Activated T-cell treated with anti-CD3 and anti-CD28 coated beads for 48 hours (primary cell): ENCODE measurements at regions not wholly inside any gene's neighbourhood (a gene's known extent, or its start where the extent isn't known, plus 50 kb on each side); places are given as distances from the start of the nearest gene placed in this dataset.

ENCODE experiments used
- DNase-seq: peaks from one replicate; pipeline ENCODE4 v3.0.0-alpha.2; 2020; ENCODE audit warnings: low read depth

DNA sequence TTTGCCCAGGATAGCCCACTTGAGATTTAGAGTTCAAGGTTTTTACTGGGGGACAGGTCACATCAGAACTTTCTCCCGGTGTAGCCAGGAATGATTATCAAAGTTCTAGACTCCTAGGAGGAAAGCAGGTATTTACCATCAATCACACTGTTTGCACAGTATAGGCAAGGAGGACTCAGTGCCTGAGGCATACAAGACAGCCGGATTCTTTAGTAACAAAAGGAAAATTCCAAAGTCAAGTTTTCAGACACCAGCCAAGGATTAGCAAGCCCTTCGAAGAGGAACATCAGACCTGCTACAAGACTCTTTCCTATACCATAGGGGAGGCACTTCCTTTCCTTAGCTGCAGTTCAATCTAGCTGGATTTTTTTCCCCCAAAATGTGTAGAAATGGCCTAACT lies 197.8 kb upstream of the USP25 start:
- no peak for DNase-seq

GRCh38 chr21:15533618-15534017 lies 196.2 kb upstream of the USP25 start:
- DNase-seq, result no peak

GRCh38 chr21:15534450-15534886 lies 195.3 kb upstream of the USP25 start:
- DNase-seq, result no peak

DNA sequence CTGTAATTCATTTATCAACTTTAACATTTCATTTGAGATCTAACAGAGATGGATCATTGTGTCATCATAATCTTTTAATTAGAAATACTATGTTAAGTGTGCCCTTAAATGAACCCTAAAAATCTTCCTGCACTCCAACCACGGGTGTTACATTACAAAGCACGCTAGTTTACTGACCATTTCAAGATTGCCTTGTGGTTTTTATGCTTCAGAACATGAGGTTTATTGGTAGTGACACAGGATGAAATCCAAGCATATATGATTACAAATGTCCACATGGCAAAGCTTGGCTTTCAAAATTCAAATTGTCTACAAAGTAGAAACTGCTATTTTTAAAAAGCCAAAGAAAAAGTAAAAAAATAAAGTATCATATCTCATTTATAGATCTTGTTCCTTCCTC lies 190.4 kb upstream of the USP25 start:
- DNase-seq, result no peak

DNA sequence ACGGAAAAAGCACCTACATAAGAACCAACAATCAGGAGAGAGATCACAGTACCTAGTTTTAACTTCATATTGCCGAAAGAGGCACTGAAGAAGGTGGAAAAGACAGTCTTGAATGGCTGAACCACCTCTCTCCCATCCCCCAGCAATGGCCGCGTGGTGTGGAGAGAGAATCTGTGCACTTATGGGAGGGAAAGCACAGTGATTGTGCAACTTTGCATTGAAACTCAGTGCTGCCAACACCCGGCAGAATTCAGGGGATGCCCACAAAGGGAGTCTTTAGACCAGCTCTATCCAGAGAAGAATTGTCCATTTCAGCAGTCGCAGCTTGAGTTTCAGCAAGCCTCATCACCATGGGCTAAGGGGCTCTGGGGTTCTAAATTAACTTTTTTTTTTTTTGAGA lies 186.3 kb upstream of the USP25 start:
- DNase-seq, result no peak

- no peak for DNase-seq
These were observed 180.1 kb upstream of the USP25 start for GRCh38 chr21:15549671-15550070.

- DNase-seq, result no peak
These were observed 176.8 kb upstream of the USP25 start for GRCh38 chr21:15552914-15553494.

- no peak for DNase-seq
These were observed 171.9 kb upstream of the USP25 start for GRCh38 chr21:15557925-15558324.

DNA sequence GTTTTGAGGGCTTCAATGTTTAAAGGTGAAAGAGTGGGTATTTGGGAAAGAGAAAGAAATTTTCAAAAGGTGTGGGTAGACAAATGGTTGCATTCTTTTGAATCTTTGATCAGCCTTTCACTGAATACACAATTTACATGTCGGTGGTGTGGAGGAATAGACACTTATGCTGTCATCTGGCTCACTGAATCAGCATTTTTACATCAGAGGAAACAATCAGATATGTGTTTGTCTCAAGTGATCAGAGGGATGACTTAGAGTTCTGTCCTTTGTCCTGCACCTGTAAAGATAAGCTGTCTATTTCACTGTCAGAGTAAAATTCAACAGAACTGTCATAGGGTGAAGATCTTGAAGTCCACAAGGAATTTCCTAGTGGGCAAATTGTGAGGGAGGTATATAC lies 170.9 kb upstream of the USP25 start:
- no peak for DNase-seq

- DNase-seq, result no peak
These were observed 170.1 kb upstream of the USP25 start for GRCh38 chr21:15559660-15560059.

- DNase-seq, result no peak
These were observed 169.3 kb upstream of the USP25 start for GRCh38 chr21:15560383-15561056.

- no peak for DNase-seq
These were observed 167.0 kb upstream of the USP25 start for GRCh38 chr21:15562748-15563147.

DNA sequence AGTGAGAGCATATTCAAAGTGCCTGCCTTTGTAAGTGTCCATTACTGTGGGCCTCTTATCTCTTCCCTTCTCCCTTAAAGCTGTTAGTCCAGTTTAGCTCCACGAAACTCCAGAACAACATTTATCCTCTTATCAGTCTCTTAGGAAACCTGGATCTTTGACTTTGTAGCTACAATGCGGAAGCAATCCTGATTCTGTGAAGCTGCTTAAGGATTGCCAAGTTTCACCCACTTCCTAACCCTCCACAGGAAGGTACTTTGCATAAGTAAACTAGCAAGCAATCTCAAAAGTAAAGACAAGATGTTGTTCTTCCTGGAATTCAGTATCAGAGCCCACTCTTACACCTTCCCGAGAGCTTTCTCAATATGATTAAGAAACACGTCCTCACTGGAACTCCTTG lies 164.9 kb upstream of the USP25 start:
- DNase-seq, result no peak

DNA sequence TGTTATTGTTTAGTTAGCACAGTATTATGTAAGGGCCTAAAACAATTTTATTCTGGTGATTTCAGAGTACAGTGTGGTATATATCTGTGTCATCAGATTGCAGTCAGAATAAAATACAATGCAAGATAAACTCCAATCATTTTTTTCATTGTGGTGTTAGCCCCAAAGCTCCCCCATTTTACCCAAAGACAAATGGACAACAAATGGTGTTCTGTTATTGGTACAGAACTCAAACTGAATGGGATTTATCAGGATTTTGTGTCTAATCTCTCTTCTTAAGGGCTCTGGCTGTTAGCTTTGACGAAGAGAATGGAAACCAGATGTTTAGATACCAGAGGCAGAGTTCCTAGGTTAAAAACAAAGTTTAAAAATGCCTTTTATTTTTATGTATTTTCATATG lies 163.1 kb upstream of the USP25 start:
- no peak for DNase-seq

DNA sequence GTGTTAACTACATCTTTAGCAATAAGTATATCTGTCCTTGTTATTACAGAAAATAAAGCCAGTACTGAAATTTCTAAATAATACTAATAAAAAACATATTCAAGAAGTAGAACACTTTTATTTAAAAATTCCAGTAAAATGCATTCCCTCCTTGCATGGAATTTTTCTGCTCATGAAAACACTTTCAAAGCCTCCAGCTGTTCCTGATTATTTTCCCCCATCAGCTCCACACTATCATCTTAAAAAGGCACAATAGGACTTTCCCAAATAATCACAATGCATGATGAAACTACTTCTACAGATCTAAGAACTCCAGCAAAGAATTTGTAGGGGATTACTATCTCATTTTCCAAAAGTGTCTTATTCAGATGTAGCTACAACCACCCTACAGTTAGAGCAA lies 162.6 kb upstream of the USP25 start:
- no peak for DNase-seq

GRCh38 chr21:15568516-15568915 lies 161.3 kb upstream of the USP25 start:
- no peak for DNase-seq

DNA sequence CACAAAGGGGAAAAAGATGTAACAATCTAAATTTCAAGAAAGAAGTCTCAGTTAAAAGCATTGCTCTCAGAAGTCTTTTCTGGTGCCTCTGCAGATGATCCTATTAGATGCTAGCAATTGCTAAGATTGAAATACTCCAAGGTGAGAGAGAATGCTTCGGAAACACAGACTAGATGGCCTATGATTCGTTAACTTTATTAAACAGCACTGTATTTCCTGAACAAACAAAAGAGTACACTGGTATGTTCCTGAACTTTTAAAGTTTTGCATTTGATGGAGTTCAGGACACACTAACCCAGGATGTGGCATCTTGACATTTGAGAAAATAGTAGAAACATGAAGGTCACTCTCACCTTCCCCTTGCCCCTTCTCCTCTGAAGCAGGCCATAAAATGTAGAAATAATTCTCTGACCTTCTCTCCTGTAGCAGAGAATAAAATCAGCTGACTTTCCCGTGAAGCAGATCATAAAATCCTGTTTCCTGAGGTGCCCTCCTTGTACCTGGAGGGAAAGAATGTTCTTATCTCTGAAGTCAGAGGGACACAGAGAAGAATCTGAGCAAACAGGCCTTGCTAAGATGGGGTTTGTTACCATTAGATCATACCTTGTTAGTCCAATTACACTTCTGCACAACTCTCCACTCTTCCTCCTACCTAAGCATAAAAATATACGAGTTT lies 142.9 kb upstream of the USP25 start:
- no peak for DNase-seq

- DNase-seq, result no peak
These were observed 137.4 kb upstream of the USP25 start for GRCh38 chr21:15592271-15592860.

GRCh38 chr21:15592957-15593356 lies 136.8 kb upstream of the USP25 start:
- no peak for DNase-seq

- DNase-seq, result no peak
These were observed 128.4 kb upstream of the USP25 start for GRCh38 chr21:15601390-15601789.

- DNase-seq, result no peak
These were observed 125.4 kb upstream of the USP25 start for GRCh38 chr21:15604413-15604812.

GRCh38 chr21:15614766-15615165 lies 115.0 kb upstream of the USP25 start:
- DNase-seq, result no peak

- no peak for DNase-seq
These were observed 112.8 kb upstream of the USP25 start for GRCh38 chr21:15616864-15617574.
